ENCODE measurements at regions not wholly inside any gene's neighbourhood (a gene's known extent, or its start where the extent isn't known, plus 50 kb on each side); places are given as distances from the start of the nearest gene placed in this dataset.
A peak's percentile ranks its signal among the peaks of the same experiment; 100 is the strongest.

- TF ChIP-seq CTCF (conservative IDR thresholded peaks at IDR 0.05; ENCODE audit: low read depth, low read length) = no peak
- H3K4me3 ChIP-seq (ENCODE audit: low read length) = no peak overlapping the region
- DNase-seq (ENCODE audit: low read depth) = no peak
Observed at GRCh38 chr3:118504906-118505305, 529.7 kb downstream of the IGSF11 start.

GRCh38 chr3:118505784-118506183 lies 528.9 kb downstream of the IGSF11 start:
- DNase-seq (ENCODE audit: low read depth) = peak; percentile 25
- TF ChIP-seq CTCF (conservative IDR thresholded peaks at IDR 0.05; ENCODE audit: low read depth, low read length) = no peak
- no peak overlapping the region for H3K4me3 ChIP-seq (ENCODE audit: low read length)

GRCh38 chr3:118511402-118511801 lies 523.2 kb downstream of the IGSF11 start:
- H3K4me3 ChIP-seq (ENCODE audit: low read length) = no peak overlapping the region
- no peak for DNase-seq (ENCODE audit: low read depth)
- no peak for TF ChIP-seq CTCF (conservative IDR thresholded peaks at IDR 0.05; ENCODE audit: low read depth, low read length)

- no peak for DNase-seq (ENCODE audit: low read depth)
- no peak overlapping the region for H3K4me3 ChIP-seq (ENCODE audit: low read length)
- TF ChIP-seq CTCF (conservative IDR thresholded peaks at IDR 0.05; ENCODE audit: low read depth, low read length) = no peak
Observed at GRCh38 chr3:118512301-118512700, 522.3 kb downstream of the IGSF11 start.

- TF ChIP-seq CTCF (conservative IDR thresholded peaks at IDR 0.05; ENCODE audit: low read depth, low read length) = no peak
- DNase-seq (ENCODE audit: low read depth) = no peak
- no peak overlapping the region for H3K4me3 ChIP-seq (ENCODE audit: low read length)
Observed at GRCh38 chr3:118525077-118525476, 509.6 kb downstream of the IGSF11 start.

- no peak overlapping the region for H3K4me3 ChIP-seq (ENCODE audit: low read length)
- no peak for DNase-seq (ENCODE audit: low read depth)
- TF ChIP-seq CTCF (conservative IDR thresholded peaks at IDR 0.05; ENCODE audit: low read depth, low read length) = no peak
Observed at GRCh38 chr3:118526758-118527513, 507.7 kb downstream of the IGSF11 start.

- no peak for DNase-seq (ENCODE audit: low read depth)
- no peak for TF ChIP-seq CTCF (conservative IDR thresholded peaks at IDR 0.05; ENCODE audit: low read depth, low read length)
- no peak overlapping the region for H3K4me3 ChIP-seq (ENCODE audit: low read length)
Observed at GRCh38 chr3:118527514-118528044, 507.1 kb downstream of the IGSF11 start.
